ENCODE measurements at regions not wholly inside any gene's neighbourhood (a gene's known extent, or its start where the extent isn't known, plus 50 kb on each side); places are given as distances from the start of the nearest gene placed in this dataset.

DNA sequence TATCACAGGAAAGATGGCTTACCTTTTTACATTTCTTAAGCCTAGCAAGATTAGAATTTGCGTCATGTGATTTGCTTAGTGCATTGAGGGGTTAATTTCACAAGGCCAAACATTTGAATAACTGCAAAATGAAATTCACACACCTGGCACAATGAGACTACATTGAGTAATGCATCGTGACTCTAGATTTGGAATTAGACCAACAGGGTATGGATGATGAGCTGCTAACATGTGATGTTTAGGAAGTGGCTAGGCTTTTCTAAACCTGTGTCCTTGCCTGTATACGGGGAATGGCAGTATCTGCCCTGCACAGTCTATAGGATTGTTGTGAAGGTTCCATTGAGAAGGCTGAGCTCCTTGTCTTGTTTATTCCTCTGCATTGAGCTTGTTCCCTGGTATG, 160.1 kb downstream of the MFSD1 start:
- in situ Hi-C loops (cut with HindIII; ENCODE audit: low sequenced_read_pairs): no loop called here

DNA sequence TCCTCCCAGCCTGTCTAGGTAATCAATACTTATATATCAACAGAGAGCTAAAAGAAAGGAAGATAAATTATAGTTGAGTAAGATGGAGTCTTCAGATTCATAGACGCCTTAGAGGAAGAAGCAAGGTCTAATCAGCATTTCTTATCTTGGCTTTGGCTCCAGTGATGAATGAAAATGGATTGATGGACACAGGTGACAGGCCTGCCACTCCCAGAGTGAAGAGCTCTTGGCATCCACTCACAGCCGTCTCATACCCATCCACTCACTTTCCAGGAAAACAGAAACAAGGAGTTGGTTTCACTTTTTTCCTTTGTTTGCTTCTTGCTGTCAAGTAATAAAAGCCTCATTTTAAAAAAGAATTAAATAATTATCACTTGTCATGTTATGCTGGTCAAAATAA, 168.2 kb downstream of the MFSD1 start:
- in situ Hi-C loops (cut with HindIII; ENCODE audit: low sequenced_read_pairs): no loop called here

DNA sequence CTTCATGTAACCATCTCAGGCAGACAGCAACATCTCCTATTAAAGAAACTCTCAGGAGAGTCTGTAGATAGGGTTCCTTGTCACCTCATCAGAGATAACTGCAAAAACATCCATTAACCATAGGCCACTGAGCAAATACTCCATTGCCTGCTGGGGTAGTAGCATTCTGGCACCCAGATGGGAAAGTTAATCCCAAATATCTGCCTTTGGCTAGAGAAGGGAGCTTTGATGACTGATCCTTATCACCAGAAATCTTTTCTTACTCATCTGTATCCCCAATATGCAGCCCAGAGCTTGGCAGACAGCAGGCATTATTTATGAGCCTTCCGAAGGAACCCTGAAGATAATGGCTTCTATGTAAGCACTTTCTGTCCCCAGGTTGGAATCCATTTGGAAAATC, 173.1 kb downstream of the MFSD1 start:
- in situ Hi-C loops (cut with HindIII; ENCODE audit: low sequenced_read_pairs): no loop called here

DNA sequence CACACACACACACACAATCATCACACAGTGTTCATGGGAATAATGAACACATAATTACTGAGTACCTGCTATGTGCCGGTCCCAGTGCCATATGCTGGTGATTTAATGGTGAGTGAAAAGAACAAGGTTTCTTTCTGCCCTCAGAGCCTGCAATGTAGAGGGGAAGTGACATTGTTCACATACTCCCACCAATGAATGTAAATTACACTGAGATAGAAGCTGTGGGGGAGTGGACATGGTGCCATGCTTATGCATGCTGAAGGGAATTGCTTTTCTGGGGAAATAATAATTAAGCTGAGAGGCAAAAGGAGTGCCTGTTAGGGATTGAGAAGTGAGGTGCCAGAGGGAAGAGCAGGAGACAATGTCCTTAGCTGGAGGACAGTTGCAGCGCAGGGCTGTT, 175.1 kb downstream of the MFSD1 start:
- in situ Hi-C loops (cut with HindIII; ENCODE audit: low sequenced_read_pairs): no loop called here

DNA sequence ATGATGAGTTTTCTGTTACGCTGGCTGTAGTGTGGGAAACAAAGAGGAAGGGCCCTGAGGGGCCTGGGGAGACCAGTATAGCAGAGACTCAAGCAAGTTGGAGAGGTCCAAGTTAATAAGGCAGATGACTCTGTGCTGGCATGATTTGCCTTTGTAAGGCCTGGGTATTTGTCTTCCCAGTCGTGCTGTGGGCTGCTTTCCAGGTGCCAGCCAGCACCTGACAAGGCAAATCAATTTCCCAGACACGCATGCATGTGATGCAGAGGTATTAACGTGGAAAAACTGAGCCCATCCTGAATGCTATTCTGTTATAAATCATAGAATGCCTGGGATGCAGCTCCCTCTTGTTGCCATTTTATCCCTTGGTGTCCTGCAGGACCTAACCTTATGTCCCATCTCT, 175.6 kb downstream of the MFSD1 start:
- in situ Hi-C loops (cut with HindIII; ENCODE audit: low sequenced_read_pairs): no loop called here

GRCh38 chr3:158983216-158984099, 181.6 kb downstream of the MFSD1 start:
- in situ Hi-C loops (cut with HindIII; ENCODE audit: low sequenced_read_pairs): no loop called here

DNA sequence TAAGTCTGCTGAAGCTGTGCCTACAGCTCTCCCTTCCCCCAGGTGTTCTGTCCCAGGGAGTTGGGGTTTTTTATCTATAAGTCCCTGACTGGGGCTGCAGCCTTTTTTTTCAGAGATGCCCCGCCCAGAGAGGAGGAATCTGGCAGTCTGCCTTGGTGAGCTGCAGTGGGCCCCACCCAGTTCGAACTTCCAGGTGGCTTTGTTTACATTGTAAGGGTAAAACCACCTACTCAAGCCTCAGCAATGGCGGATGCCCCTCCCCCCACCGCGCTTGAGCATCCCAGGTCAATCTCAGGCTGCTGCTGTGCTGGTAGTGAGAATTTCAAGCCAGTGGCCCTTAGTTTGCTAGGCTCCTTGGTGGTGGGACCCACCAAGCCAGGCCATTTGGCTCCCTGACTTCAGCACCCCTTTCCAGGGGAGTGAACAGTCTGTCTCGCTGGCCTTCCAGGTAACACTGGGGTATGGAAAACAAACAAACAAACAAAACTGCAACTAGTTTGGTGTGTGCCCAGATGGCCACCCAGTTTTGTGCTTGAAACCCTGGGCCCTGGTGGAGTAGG, 189.4 kb downstream of the MFSD1 start:
- in situ Hi-C loops (cut with HindIII; ENCODE audit: low sequenced_read_pairs): no loop called here

DNA sequence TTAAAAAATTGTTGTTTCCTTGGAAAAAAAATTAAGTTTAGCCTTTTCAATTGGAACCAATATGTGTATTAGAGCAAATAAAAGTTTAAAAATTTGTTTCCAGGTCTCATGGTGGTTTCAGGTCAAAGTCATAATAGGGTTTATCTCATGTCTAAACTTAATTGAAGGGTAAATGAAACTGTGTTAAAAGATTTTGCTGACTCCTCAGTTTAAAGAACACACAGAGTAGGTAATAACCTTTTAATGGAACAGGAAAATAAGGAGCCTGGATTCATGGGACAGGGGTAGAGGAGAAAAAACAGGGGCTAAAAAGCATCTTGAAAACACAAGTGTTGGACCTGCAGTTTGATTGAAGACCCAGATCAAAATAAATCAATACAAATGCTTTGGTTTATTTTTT, 190.6 kb downstream of the MFSD1 start:
- in situ Hi-C loops (cut with HindIII; ENCODE audit: low sequenced_read_pairs): no loop called here

DNA sequence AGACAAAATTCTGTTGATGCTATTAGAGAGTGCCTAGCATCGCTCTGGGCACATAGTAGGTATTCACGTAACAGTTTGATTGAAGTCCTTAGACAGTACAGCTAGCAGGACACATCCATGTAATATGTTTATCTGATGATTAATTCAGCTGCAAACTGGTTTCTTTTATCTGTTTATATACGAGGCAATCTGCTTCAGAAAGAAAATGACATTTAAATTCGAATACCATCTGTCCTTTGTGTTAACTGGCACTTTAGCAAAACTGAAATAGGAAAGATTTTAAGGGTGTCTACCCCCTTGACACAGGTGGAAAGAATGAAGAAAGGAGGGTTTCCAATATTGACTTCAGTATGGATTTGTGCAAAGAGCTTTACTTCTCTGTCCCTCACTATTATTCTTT, 192.5 kb downstream of the MFSD1 start:
- in situ Hi-C loops (cut with HindIII; ENCODE audit: low sequenced_read_pairs): no loop called here

GRCh38 chr3:159001711-159002110, 199.9 kb downstream of the MFSD1 start:
- in situ Hi-C loops (cut with HindIII; ENCODE audit: low sequenced_read_pairs): no loop called here

- in situ Hi-C loops (cut with HindIII; ENCODE audit: low sequenced_read_pairs): no loop called here
These were observed 203.3 kb downstream of the MFSD1 start for GRCh38 chr3:159005137-159005536.

DNA sequence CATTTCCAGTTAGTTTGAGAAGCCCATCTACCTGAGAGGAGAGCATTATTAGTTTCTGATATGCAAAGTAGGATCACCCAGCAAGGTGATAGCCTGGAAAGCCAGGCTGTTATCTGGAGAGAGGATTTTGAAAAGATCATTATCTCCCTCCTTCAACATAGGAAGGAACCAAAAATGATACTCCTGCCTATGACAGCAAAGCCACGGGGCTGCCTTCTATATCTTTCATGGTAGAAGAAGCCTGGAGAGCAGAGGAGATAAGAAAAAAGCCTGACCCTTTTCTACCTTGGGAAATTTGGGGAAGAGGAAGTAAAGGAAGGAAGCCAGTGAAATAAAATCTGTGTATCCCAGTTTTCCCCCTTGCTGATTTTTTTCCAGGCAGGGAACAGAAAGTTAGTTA, 205.5 kb downstream of the MFSD1 start:
- in situ Hi-C loops (cut with HindIII; ENCODE audit: low sequenced_read_pairs): no loop called here

DNA sequence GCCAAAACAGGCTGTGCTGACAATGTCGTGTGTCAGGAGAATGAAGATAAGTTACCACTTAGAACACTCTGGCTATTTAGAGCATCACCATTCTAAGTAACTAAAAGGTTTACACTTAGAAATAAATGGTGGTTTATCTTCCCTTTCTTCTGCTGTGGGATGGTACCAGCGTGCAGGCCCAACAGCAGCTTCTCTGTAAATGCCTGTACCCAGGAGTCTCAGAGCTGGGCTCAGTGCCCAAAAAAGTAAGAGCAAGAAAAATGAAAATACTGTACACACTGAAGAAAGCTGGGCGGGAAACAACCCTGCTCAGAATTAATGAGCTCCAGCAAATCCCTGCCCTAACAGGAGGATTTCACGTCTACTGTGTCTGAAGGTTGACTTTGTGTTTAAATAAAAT, 206.5 kb downstream of the MFSD1 start:
- in situ Hi-C loops (cut with HindIII; ENCODE audit: low sequenced_read_pairs): no loop called here

DNA sequence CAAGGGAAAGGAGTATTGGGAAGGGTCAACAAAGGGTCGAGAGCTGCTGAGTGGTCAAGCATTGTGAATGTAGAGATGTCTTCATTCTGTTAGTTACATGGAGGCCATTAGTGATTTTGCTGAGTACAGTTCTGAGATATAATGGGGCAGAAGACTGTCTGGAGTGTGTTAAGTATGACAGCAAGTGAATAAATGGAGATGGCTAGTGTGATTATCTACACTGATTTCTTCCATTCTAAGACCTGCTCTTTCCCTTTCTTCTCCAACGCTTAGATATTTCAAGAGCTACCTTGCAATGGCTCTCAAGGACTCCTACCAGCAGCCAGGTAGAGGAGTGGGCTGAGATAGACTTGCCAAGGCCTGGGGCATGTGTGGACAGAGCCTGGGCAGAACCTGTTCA, 216.5 kb downstream of the MFSD1 start:
- in situ Hi-C loops (cut with HindIII; ENCODE audit: low sequenced_read_pairs): no loop called here

DNA sequence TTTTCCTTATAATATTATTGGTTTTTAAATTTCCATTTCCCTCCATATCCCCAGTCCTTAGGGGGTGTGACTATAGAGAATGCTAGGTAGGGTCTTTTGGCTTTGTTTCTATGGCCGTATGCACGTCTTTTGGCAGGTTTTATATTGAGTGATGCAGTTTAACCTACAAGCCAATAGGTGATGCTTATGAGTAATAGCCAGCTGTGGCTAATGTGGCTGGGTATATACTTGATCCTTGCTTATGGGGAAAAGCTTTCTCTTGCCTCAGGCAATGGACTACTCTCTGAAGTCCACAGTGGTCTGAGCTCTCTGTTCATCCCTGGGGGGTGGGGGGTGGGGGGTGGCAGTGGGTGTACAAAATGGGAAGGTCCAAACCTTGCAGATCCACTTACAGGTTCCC, 223.9 kb downstream of the MFSD1 start:
- in situ Hi-C loops (cut with HindIII; ENCODE audit: low sequenced_read_pairs): no loop called here

- in situ Hi-C loops (cut with HindIII; ENCODE audit: low sequenced_read_pairs): no loop called here
These were observed 224.7 kb downstream of the MFSD1 start for GRCh38 chr3:159026510-159026909.

- in situ Hi-C loops (cut with HindIII; ENCODE audit: low sequenced_read_pairs): no loop called here
These were observed 226.9 kb downstream of the MFSD1 start for GRCh38 chr3:159028706-159029105.

- in situ Hi-C loops (cut with HindIII; ENCODE audit: low sequenced_read_pairs): no loop called here
These were observed 227.6 kb downstream of the MFSD1 start for GRCh38 chr3:159029306-159030026.

- in situ Hi-C loops (cut with HindIII; ENCODE audit: low sequenced_read_pairs): no loop called here
These were observed 228.3 kb downstream of the MFSD1 start for GRCh38 chr3:159030138-159030670.

GRCh38 chr3:159030886-159031679, 229.2 kb downstream of the MFSD1 start:
- in situ Hi-C loops (cut with HindIII; ENCODE audit: low sequenced_read_pairs): no loop called here

GRCh38 chr3:159032311-159032710, 230.5 kb downstream of the MFSD1 start:
- in situ Hi-C loops (cut with HindIII; ENCODE audit: low sequenced_read_pairs): no loop called here

All from endothelial cell of hepatic sinusoid (primary cell).